Fibroblast of lung (primary cell): ENCODE measurements at regions not wholly inside any gene's neighbourhood (a gene's known extent, or its start where the extent isn't known, plus 50 kb on each side); places are given as distances from the start of the nearest gene placed in this dataset.

Source experiments
- DNase-seq, 2 donors: peaks; one replicate each; pipeline versions ENCODE4 v3.0.0 to v3.0.0-alpha.2; 2010; ENCODE audit warnings: low read depth in 2 of 2
- H2AFZ ChIP-seq: 2 replicates; pipeline ENCODE4 v1.5.1; 2012; ENCODE audit warnings: low read length, control low read depth, inconsistent platforms
- H3K27ac ChIP-seq: 2 replicates; pipeline ENCODE4 v1.5.1; 2011; ENCODE audit warnings: low read length, control low read depth; ENCODE audit not compliant: insufficient read depth
- H3K27me3 ChIP-seq: 2 replicates; pipeline ENCODE4 v1.5.1; 2011; ENCODE audit warnings: mild to moderate bottlenecking, low read length; ENCODE audit not compliant: control insufficient read depth, insufficient read depth
- H3K36me3 ChIP-seq: 2 replicates; pipeline ENCODE4 v1.5.1; 2011; ENCODE audit warnings: low read length; ENCODE audit not compliant: control insufficient read depth, insufficient read depth
- H3K4me1 ChIP-seq: 2 replicates; pipeline ENCODE4 v1.5.1; 2011; ENCODE audit warnings: low read length; ENCODE audit not compliant: control insufficient read depth, insufficient read depth; ENCODE audit errors: extremely low read depth
- H3K4me2 ChIP-seq: 2 replicates; pipeline ENCODE4 v1.5.1; 2011; ENCODE audit warnings: low read length, control low read depth; ENCODE audit not compliant: insufficient read depth; ENCODE audit errors: extremely low read depth
- H3K4me3 ChIP-seq, 4 experiments: fragments of 200-600 bp in 1 of 4; sonication (generic) in 1 of 4; replicated peaks in 1 of 4; 2 replicates each; pipeline ENCODE4 v1.5.1; 2011 to 2016; ENCODE audit warnings: low read length in 4 of 4, low read depth in 3 of 4, mild to moderate bottlenecking in 3 of 4, control low read depth in 2 of 4, inconsistent platforms in 1 of 4, mixed read lengths in 1 of 4; ENCODE audit not compliant: insufficient read depth in 1 of 4; ENCODE audit errors: control extremely low read depth in 1 of 4
- H3K79me2 ChIP-seq: 2 replicates; pipeline ENCODE4 v1.5.1; 2012; ENCODE audit warnings: mild to moderate bottlenecking, low read length, inconsistent platforms; ENCODE audit not compliant: control insufficient read depth, insufficient read depth
- H3K9ac ChIP-seq: 2 replicates; pipeline ENCODE4 v1.5.1; 2011; ENCODE audit warnings: mild to moderate bottlenecking, low read length, control low read depth; ENCODE audit not compliant: insufficient read depth
- H3K9me3 ChIP-seq: 2 replicates; pipeline ENCODE4 v1.5.1; 2012; ENCODE audit warnings: low read depth, low read length; ENCODE audit not compliant: control insufficient read depth, insufficient read depth
- H4K20me1 ChIP-seq: 2 replicates; pipeline ENCODE4 v1.5.1; 2011; ENCODE audit warnings: low read length; ENCODE audit not compliant: control insufficient read depth, insufficient read depth; ENCODE audit errors: extremely low read depth
- CTCF ChIP-seq, 2 donors: IDR thresholded peaks in 1 of 2; conservative IDR thresholded peaks in 1 of 2; 1 replicate in 1 of 2; 2 replicates in 1 of 2; pipeline ENCODE4 v1.5.1; 2011 to 2012; ENCODE audit warnings: low read length in 2 of 2, control low read depth in 1 of 2, inconsistent platforms in 1 of 2, low read depth in 1 of 2, mild to moderate bottlenecking in 1 of 2
- EZH2 ChIP-seq: IDR thresholded peaks from 2 replicates; pipeline ENCODE4 v1.5.1; 2012; ENCODE audit warnings: low read length, control low read depth, mild to moderate bottlenecking; ENCODE audit errors: missing control alignments

GRCh38 chr6:113115196-113115595 is 741.9 kb upstream of the MARCKS start:
- Histone ChIP-seq H3K4me2 (no peak overlapping the region), H3K27ac (no peak overlapping the region), H3K79me2 (no peaks in the 10 kb centered on the region), H3K4me1 (no peaks in the 10 kb centered on the region), H3K36me3 (no peaks in the 10 kb centered on the region), H3K9ac (no peak overlapping the region), H2AFZ (no peak overlapping the region), H4K20me1 (no peaks in the 10 kb centered on the region), H3K9me3 (no peaks in the 10 kb centered on the region), H3K4me3 (no peak overlapping the region), H3K27me3 (no peaks in the 10 kb centered on the region)
- TF ChIP-seq CTCF (conservative IDR thresholded peaks at IDR 0.05 in 1 of 2, IDR thresholded peaks at IDR 0.05 in 1 of 2; ENCODE audit: low read depth in 1 of 2, low read length in 2 of 2) (no peak), EZH2 (no peak)
- no peak for DNase-seq

- Histone ChIP-seq H3K4me2 (no peak overlapping the region), H3K4me1 (peaks cover 8% of the 10 kb centered on the region), H3K27ac (no peak overlapping the region)
Observed at GRCh38 chr6:113120224-113120581, 736.9 kb upstream of the MARCKS start.

DNA sequence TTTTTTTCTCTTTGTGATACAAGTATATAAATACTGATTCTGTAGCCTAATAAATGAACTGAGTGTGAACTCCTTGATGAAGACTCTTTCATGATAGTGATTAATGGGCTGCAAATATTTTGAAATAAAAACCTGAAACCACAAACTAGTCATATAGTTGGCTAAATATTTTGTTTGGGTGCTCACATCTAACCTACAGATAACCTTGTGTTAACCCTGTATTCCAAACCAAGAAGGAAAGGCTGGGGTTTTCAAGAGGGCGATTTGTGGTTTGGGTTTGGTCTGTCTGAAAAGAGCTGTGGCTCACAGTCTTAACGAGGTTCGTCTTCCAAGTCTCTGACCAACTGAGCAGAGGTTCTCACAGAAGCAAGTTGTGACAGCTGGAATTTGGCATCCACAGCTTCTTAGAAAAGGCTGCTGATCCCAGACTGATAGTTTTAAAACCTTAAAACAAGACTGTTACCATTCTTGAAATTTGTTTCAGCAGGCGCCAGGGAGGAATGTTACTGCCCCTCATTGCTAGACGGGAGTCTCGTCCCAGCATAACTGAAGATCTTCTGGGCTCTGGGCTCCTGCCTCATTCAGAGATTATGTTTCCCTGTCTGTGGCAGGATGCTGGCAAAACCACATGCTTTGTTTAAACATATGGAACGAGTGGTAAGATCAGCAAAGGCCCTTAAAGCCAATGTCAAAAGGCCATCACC is 736.4 kb upstream of the MARCKS start:
- Histone ChIP-seq H3K4me2 (peak overlapping the region; percentile 72), H3K79me2 (no peaks in the 10 kb centered on the region), H2AFZ (no peak overlapping the region), H3K9me3 (no peaks in the 10 kb centered on the region), H3K36me3 (no peaks in the 10 kb centered on the region), H3K27ac (peak overlapping the region; percentile 56), H3K27me3 (no peaks in the 10 kb centered on the region), H4K20me1 (no peaks in the 10 kb centered on the region), H3K9ac (no peak overlapping the region), H3K4me1 (peaks cover 8% of the 10 kb centered on the region), H3K4me3 (no peak overlapping the region)
- TF ChIP-seq EZH2 = no peak
- TF ChIP-seq CTCF (conservative IDR thresholded peaks at IDR 0.05 in 1 of 2, IDR thresholded peaks at IDR 0.05 in 1 of 2; ENCODE audit: low read depth in 1 of 2, low read length in 2 of 2) = no peak
- peak; percentile 96 to 100 for DNase-seq

More at GRCh38 chr6:113120224-113120581, 736.9 kb upstream of the MARCKS start:
- Histone ChIP-seq H3K79me2 (no peaks in the 10 kb centered on the region), H3K9ac (no peak overlapping the region), H3K9me3 (no peaks in the 10 kb centered on the region), H3K36me3 (no peaks in the 10 kb centered on the region), H4K20me1 (no peaks in the 10 kb centered on the region), H3K27me3 (no peaks in the 10 kb centered on the region), H2AFZ (no peak overlapping the region), H3K4me3 (no peak overlapping the region)
- TF ChIP-seq EZH2 = no peak
- no peak for TF ChIP-seq CTCF (conservative IDR thresholded peaks at IDR 0.05 in 1 of 2, IDR thresholded peaks at IDR 0.05 in 1 of 2; ENCODE audit: low read depth in 1 of 2, low read length in 2 of 2)
- DNase-seq = peak; percentile 92 to 99
